Vagina (tissue), 2 donors: ENCODE measurements at regions not wholly inside any gene's neighbourhood (a gene's known extent, or its start where the extent isn't known, plus 50 kb on each side); places are given as distances from the start of the nearest gene placed in this dataset.

Source experiments
- CTCF ChIP-seq, 3 experiments: fragments of 450-650 bp in 2 of 3; fragments of 200-600 bp in 1 of 3; sonication (generic) in 1 of 3; IDR thresholded peaks; one replicate each; pipeline ENCODE4 v1.5.1; 2017 to 2019; ENCODE audit warnings: antibody characterized with exemption in 3 of 3, mild to moderate bottlenecking in 2 of 3, moderate library complexity in 2 of 3
- POLR2A ChIP-seq, 2 donors: fragments of 450-650 bp; IDR thresholded peaks; one replicate each; pipeline ENCODE4 v1.6.1; 2017; ENCODE audit warnings: antibody characterized with exemption in 2 of 2, mild to moderate bottlenecking in 2 of 2, moderate library complexity in 2 of 2
- POLR2AphosphoS5 ChIP-seq, 2 donors: sonication (generic); formaldehyde crosslinking; IDR thresholded peaks; one replicate each; pipeline ENCODE4 v1.9.0; 2017; ENCODE audit warnings: antibody characterized with exemption in 2 of 2, mild to moderate bottlenecking in 2 of 2, low read depth in 1 of 2; ENCODE audit not compliant: insufficient read depth in 1 of 2

GRCh38 chr11:82676483-82677094, 57.1 kb downstream of the FAM181B start:
- TF ChIP-seq CTCF (IDR thresholded peaks at IDR 0.05) (no peak), POLR2A (IDR thresholded peaks at IDR 0.05) (no peak), POLR2AphosphoS5 (IDR thresholded peaks at IDR 0.05; ENCODE audit: insufficient read depth in 1 of 2, low read depth in 1 of 2) (no peak)
